ENCODE measurements at regions not wholly inside any gene's neighbourhood (a gene's known extent, or its start where the extent isn't known, plus 50 kb on each side); places are given as distances from the start of the nearest gene placed in this dataset.

DNA sequence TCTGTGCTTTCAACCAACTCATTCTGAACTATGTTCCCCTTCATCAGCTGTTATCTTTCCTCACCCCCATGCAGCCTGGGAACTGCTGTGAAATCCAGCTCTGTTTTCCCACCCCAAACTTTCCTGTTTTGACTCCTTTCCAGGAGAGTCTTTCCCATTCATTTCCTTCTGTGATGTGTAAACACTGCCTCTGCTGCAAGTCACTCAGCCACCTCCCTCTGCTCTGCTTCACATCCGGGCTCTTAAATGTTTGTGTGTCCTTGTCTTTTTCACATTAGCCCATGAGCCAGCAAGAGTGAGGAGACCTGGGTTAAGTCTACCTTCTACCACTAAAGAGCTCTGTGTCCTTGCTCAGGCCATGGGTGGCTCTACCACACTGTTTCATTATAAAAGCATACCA, 137.5 kb downstream of the ICE1 start:
- peak; percentile 37 for DNase-seq (ENCODE audit: low read depth, low spot score)

DNA sequence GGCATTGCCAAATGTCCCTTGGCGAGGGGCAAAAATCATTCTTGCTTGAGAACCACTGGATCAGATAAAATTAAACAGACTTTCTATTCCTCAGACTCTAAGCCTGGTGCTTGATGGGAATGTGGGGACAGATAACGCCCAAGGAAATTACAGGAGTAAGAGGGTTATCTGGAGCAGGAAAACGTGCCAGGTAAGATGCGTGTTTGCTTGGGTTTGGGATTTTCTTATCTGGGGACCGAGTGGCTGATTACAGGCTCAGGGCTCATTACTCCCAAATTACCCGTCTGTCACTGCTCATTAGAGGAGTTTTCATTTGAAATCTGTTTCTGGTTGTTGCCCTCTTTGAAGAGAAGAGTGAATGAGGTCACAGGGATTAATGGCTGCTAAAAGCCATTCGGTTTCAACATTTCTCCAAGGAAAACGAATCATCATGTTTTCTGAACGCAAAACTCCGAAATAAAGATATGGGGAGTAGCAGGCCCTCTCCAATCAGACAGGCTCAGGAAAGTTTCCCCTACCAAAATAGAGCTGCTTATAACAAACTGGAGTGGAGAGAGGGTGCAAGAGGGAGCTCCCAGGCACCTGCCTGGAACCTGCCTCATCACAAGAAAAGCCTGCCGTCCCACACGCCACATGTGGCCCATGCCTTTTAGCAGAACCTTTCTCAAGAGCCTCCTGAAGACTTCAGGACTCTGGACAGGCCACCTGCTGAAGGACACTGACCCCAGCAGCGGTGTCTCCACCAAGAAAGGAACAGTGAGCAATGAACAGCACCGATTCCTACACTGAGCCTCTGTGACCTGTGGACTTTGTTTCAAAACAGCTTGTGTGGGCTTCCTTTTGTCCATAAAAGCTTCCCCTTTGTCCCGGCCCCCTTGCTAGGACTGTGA, 136.4 kb downstream of the ICE1 start:
- DNase-seq (ENCODE audit: low read depth, low spot score): no peak

DNA sequence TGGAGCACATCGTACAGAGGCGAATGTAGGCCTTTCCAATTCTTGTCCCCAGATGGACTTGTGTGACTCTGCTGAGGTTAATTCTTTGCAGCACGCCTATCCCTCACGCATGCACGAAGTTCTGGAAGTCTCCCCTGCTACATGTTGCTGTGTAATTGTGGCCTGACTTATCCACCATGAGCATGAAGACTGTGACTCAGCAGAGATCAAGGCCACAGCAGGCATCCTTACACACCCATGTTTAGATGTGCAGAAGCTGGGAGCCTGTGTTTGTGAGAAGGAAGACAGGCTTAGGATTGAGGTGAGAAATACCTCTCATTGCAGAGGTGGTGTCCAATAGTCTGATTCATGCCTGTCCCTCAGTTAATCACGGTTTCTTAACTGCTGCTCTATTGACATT, 135.6 kb downstream of the ICE1 start:
- no peak for DNase-seq (ENCODE audit: low read depth, low spot score)

DNA sequence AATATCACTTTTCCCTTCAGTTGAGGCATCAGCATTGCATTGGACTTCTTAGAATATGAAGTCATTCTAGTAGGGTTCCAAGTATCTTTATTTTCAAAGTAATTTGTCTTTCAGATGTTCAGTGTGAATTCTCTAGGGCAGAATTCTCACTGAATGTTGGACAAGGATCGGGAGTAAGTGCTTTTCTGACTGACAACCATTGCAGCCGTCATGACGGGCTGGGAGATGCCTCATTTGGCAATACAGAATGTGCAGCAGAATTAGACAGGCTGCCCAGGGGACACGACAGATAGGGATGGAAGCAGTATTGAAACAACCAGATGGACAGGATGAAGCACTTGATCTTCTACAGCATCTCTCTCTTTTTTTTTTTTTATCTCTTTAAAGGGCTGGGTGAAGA, 129.0 kb downstream of the ICE1 start:
- no peak for DNase-seq (ENCODE audit: low read depth, low spot score)

DNA sequence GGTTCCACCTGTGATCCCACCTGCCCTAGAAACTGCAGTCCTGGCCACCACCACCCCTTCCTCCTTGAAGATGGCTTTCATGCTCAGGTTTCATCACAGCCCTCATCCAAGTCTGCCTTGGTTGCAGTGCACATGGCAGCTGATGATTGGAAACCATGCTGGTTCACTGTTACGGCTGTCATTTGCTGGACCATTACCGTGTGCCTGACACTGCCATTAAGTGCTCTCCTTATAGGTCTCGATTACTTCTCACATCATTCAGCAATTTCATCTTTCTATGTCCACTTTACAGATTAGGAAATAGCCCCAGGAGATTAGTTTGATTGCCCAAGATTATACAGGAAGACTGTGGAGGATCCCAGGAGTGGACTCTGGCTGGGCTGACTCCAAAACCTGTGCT, 123.9 kb downstream of the ICE1 start:
- DNase-seq (ENCODE audit: low read depth, low spot score): no peak

DNA sequence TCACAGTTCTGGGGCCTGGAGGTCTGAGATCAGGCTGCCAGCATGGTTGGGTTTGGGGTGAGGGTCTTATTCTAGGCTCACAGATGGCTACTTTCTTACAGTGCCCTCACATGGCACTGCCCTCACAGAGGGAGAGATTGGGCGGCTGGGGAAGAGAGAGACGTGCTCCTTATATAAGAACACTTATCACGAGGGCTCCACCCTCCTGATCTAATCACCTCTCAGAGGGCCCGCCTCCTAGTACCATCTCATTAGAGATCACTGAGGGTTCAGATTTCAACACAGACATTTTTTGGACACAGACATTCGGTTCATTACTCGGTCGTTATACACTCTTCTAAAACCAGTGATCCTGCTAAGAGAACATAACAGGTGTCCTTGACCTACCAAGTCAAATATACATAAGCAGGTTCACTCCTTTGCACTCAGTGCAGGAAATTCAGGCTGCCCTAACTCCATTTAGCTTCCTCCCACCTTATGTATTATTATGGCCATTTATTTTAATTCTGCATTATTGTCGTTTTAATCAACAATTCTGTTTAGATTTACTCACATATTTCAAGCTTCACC, 121.7 kb downstream of the ICE1 start:
- no peak for DNase-seq (ENCODE audit: low read depth, low spot score)

DNA sequence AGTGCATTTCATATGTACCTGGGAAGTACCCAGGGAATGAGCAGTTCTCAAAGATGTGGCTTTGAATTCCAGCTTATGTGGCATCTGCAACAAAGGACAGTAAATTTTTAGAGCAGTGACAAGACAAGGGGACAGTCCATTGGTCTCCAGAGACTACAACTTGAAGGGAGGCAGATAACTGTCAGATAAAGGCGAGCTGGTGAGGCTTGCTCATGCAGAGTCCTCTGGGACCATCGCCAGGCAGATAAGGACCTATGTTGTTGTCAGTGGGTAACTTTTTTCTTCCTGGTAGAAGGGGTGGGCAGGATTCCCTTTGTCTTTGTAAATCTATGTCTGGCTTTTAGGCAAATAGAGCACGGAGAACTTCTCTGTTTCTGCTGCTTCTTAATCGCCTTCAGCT, 120.2 kb downstream of the ICE1 start:
- DNase-seq (ENCODE audit: low read depth, low spot score): no peak

DNA sequence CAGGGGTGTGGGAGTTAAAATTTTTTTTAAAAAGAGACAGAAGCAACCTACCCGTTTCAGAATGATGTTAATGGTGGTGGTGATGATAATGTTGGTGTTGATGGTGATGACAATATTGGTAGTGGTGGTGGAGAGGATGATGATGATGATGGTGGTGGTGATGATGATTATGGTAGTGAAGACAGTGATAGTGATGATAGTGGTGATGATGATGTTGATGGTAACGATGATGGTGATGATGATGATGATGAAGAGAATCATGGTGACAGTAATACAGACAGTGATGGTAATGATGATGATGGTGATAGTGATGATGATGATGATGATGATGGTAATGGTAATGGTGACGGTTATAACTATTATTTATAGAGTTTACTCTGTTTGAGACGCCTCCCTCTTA, 117.6 kb downstream of the ICE1 start:
- DNase-seq (ENCODE audit: low read depth, low spot score): no peak

Measured in ELF-1 (cell line).